ENCODE measurements at regions not wholly inside any gene's neighbourhood (a gene's known extent, or its start where the extent isn't known, plus 50 kb on each side); places are given as distances from the start of the nearest gene placed in this dataset.

GRCh38 chr18:47758000-47758399 is 172.5 kb downstream of the SMAD2 start:
- TF ChIP-seq MYC (IDR thresholded peaks at IDR 0.05; ENCODE audit: low read depth, low read length) (no peak), CTCF (IDR thresholded peaks at IDR 0.05; ENCODE audit: low read depth, low read length) (peak; percentile 42)
- no peak overlapping the region for H3K4me3 ChIP-seq (ENCODE audit: low read depth, low read length)
- DNase-seq (ENCODE audit: low read depth) = no peak

GRCh38 chr18:47756364-47757016 is 174.0 kb downstream of the SMAD2 start:
- H3K4me3 ChIP-seq (ENCODE audit: low read depth, low read length) = no peak overlapping the region
- peak; percentile 66 for DNase-seq (ENCODE audit: low read depth)
- no peak for TF ChIP-seq POLR2A (IDR thresholded peaks at IDR 0.05; ENCODE audit: extremely low read depth, insufficient read length)
- no peak for TF ChIP-seq MYC (IDR thresholded peaks at IDR 0.05; ENCODE audit: low read depth, low read length)
- peak; percentile 95 for TF ChIP-seq CTCF (IDR thresholded peaks at IDR 0.05; ENCODE audit: low read depth, low read length)
- TF ChIP-seq MAX (IDR thresholded peaks at IDR 0.05; ENCODE audit: low read depth, low read length) = 0 out of 2 replicates have a peak, but pooled peaks have one; percentile 34

- H3K4me3 ChIP-seq (ENCODE audit: low read depth, low read length) = no peak overlapping the region
- no peak for TF ChIP-seq POLR2A (IDR thresholded peaks at IDR 0.05; ENCODE audit: extremely low read depth, insufficient read length)
- TF ChIP-seq MYC (IDR thresholded peaks at IDR 0.05; ENCODE audit: low read depth, low read length) = no peak
- no peak for TF ChIP-seq MAX (IDR thresholded peaks at IDR 0.05; ENCODE audit: low read depth, low read length)
- no peak for TF ChIP-seq CTCF (IDR thresholded peaks at IDR 0.05; ENCODE audit: low read depth, low read length)
- no peak for DNase-seq (ENCODE audit: low read depth)
Measured at GRCh38 chr18:47755102-47755456, 175.4 kb downstream of the SMAD2 start.

- no peak overlapping the region for H3K4me3 ChIP-seq (ENCODE audit: low read depth, low read length)
- peak; percentile 58 for DNase-seq (ENCODE audit: low read depth)
- TF ChIP-seq POLR2A (IDR thresholded peaks at IDR 0.05; ENCODE audit: extremely low read depth, insufficient read length) (no peak), CTCF (IDR thresholded peaks at IDR 0.05; ENCODE audit: low read depth, low read length) (peak; percentile 96)
Measured at GRCh38 chr18:47754311-47755101, 176.0 kb downstream of the SMAD2 start.

GRCh38 chr18:47752796-47753645 is 177.4 kb downstream of the SMAD2 start:
- TF ChIP-seq CTCF (IDR thresholded peaks at IDR 0.05; ENCODE audit: low read depth, low read length) = no peak
- no peak for TF ChIP-seq POLR2A (IDR thresholded peaks at IDR 0.05; ENCODE audit: extremely low read depth, insufficient read length)
- TF ChIP-seq MAX (IDR thresholded peaks at IDR 0.05; ENCODE audit: low read depth, low read length) = no peak
- no peak for TF ChIP-seq MYC (IDR thresholded peaks at IDR 0.05; ENCODE audit: low read depth, low read length)
- no peak for DNase-seq (ENCODE audit: low read depth)
- no peak overlapping the region for H3K4me3 ChIP-seq (ENCODE audit: low read depth, low read length)
